Activated CD8-positive, alpha-beta T cell treated with anti-CD3 and anti-CD28 coated beads for 36 hours (primary cell): ENCODE measurements at regions not wholly inside any gene's neighbourhood (a gene's known extent, or its start where the extent isn't known, plus 50 kb on each side); places are given as distances from the start of the nearest gene placed in this dataset.

Experiments used
- ATAC-seq: fragments of 200-7000 bp; cut with Tn5 transposase; one replicate; pipeline ENCODE4 v1.10.0; 2021; ENCODE audit warnings: mild to moderate bottlenecking, moderate library complexity
- CTCF ChIA-PET: fragments of 350-600 bp; sonication (Branson Sonifier 250); formaldehyde crosslinking; loops from one replicate; lab custom pipeline; 2021; ENCODE audit warnings: antibody characterized with exemption; lab: Charles Lee
- POLR2A ChIA-PET: fragments of 350-600 bp; sonication (Branson Sonifier 250); formaldehyde crosslinking; loops from one replicate; lab custom pipeline; 2021; ENCODE audit warnings: antibody characterized with exemption; lab: Charles Lee
- DNase-seq: peaks from one replicate; pipeline ENCODE4 v3.0.0-alpha.2; 2020
- H3K27ac Mint-ChIP-seq: one replicate; pipeline ENCODE4 v1.8.0; 2021; ENCODE audit warnings: mild to moderate bottlenecking, mixed read lengths
- H3K27me3 Mint-ChIP-seq: one replicate; pipeline ENCODE4 v1.8.0; 2021; ENCODE audit warnings: mixed read lengths
- H3K36me3 Mint-ChIP-seq: one replicate; pipeline ENCODE4 v1.8.0; 2021; ENCODE audit warnings: low read depth, mixed read lengths
- H3K4me1 Mint-ChIP-seq: one replicate; pipeline ENCODE4 v1.8.0; 2021; ENCODE audit warnings: low read depth, mixed read lengths
- H3K4me3 Mint-ChIP-seq: one replicate; pipeline ENCODE4 v1.8.0; 2021; ENCODE audit warnings: mild to moderate bottlenecking, moderate library complexity, mixed read lengths
- H3K9me3 Mint-ChIP-seq: one replicate; pipeline ENCODE4 v1.8.0; 2021; ENCODE audit warnings: mixed read lengths
- intact Hi-C: fragments of 100-400 bp; cut with micrococcal nuclease; formaldehyde crosslinking; loops from one replicate; pipeline ENCODE4 v1.10.0; 2022
- TF ChIP-seq, protein P1 (sequence below): fragments of 200-600 bp; IDR thresholded peaks from one replicate; pipeline ENCODE4 v1.8.0; 2022; ENCODE audit warnings: antibody characterized with exemption, mild to moderate bottlenecking

DNA sequence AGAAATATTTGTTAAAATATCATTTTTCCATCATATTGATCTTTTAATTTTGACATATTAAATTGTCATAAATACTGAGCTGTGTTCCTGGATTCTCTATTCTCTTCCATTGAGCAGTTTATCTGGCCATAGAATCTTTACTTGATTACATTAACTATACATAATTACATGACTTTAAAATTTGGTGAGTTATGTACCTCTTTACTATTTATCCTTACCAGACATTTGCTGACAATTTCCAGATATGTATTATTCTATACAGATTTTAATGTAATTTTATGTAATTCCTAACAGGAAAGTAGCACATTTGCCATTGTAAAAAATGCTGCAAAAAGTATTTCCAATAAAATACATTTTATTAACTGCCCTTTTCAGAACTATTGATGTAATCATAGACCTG is 770.3 kb downstream of the KCTD16 start:
- no peak for DNase-seq
- Mint-ChIP-seq H3K4me1 (no peaks in the 10 kb centered on the region), H3K9me3 (peaks cover 2% of the 10 kb centered on the region)

DNA sequence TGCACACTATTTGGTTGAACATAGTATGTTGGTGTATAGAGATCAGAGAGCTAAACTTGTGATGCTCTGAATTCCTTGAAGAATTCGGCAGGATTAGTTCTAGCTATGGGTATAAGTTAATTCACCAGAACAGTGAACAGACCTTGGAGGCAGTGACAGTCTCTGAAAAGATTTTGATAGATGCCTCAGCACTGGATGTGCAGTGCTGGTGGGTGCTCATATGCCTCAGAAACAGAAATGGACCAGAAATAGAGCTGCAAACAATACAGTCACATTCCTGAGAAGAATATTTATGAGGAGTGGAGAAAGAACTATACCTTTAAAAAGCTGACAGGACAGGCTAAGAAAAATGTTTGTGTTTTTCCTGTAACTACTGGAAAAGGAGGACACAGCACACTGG is 747.7 kb downstream of the KCTD16 start:
- Mint-ChIP-seq H3K36me3 (no peaks in the 10 kb centered on the region), H3K4me3 (no peak overlapping the region), H3K27me3 (no peaks in the 10 kb centered on the region), H3K4me1 (no peaks in the 10 kb centered on the region), H3K27ac (no peak overlapping the region), H3K9me3 (peaks cover 5% of the 10 kb centered on the region)
- ATAC-seq, result no peak
- DNase-seq, result no peak
- intact Hi-C loops, result no loop called here
- TF ChIP-seq, protein P1, sequence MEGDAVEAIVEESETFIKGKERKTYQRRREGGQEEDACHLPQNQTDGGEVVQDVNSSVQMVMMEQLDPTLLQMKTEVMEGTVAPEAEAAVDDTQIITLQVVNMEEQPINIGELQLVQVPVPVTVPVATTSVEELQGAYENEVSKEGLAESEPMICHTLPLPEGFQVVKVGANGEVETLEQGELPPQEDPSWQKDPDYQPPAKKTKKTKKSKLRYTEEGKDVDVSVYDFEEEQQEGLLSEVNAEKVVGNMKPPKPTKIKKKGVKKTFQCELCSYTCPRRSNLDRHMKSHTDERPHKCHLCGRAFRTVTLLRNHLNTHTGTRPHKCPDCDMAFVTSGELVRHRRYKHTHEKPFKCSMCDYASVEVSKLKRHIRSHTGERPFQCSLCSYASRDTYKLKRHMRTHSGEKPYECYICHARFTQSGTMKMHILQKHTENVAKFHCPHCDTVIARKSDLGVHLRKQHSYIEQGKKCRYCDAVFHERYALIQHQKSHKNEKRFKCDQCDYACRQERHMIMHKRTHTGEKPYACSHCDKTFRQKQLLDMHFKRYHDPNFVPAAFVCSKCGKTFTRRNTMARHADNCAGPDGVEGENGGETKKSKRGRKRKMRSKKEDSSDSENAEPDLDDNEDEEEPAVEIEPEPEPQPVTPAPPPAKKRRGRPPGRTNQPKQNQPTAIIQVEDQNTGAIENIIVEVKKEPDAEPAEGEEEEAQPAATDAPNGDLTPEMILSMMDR, result no peak
- POLR2A ChIA-PET, result no interaction called here
- CTCF ChIA-PET, result no interaction called here

More for the DNA sequence above, 770.3 kb downstream of the KCTD16 start:
- H3K36me3 Mint-ChIP-seq, result no peaks in the 10 kb centered on the region
- H3K27ac Mint-ChIP-seq, result no peak overlapping the region
- TF ChIP-seq, protein P1, result no peak
- H3K27me3 Mint-ChIP-seq, result no peaks in the 10 kb centered on the region
- CTCF ChIA-PET, result no interaction called here
- intact Hi-C loops, result no loop called here
- POLR2A ChIA-PET, result no interaction called here
- no peak for ATAC-seq
- H3K4me3 Mint-ChIP-seq, result no peak overlapping the region

DNA sequence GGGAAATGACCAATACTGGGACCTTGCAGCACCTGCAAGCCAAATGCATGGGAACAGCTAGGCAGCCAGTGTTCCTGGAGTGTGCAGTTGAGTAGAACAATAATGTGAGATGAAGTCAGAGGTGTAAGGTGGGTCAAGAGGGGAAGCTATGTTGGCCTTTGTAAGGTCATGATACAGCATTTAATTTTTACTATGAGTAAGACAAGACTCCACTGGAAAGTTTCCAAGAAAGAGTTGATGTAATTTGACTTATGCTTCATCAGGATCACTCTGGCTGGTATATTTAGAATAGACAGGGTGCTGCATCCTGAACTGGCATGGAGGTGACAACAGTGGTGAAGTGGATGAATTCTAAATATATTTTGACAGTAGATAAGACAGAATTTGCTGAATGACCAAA is 744.8 kb downstream of the KCTD16 start:
- ChIA-PET POLR2A (no interaction called here), CTCF (no interaction called here)
- H3K4me1 Mint-ChIP-seq, result no peaks in the 10 kb centered on the region

DNA sequence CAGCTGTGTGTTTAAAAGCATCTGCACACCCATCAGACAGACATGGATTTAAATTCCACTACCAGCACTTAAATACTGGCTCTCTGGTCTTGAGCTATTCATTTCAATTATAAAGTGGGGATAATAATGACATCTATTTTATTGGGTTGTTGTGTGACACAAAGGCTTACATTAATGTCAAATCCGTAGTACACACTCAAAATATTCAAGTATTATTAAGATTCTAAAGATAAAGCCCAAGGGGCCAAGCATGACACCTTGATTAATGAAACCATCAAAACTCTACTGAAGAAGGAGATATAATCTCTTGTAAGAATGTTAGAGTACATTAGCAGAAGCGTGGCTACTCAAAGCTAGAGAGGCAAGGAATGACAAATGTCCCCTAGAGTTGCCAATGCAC is 743.0 kb downstream of the KCTD16 start:
- Mint-ChIP-seq H3K4me1 (no peaks in the 10 kb centered on the region), H3K9me3 (peaks cover 11% of the 10 kb centered on the region), H3K27ac (no peak overlapping the region), H3K27me3 (no peaks in the 10 kb centered on the region), H3K36me3 (no peaks in the 10 kb centered on the region), H3K4me3 (no peak overlapping the region)
- CTCF ChIA-PET, result no interaction called here
- TF ChIP-seq, protein P1, result no peak
- DNase-seq (no peak), ATAC-seq (no peak)
- intact Hi-C loops, result no loop called here
- POLR2A ChIA-PET, result no interaction called here

More for the DNA sequence above, 744.8 kb downstream of the KCTD16 start:
- no peak overlapping the region for H3K27ac Mint-ChIP-seq
- DNase-seq (no peak), ATAC-seq (no peak)
- H3K9me3 Mint-ChIP-seq, result peaks cover 10% of the 10 kb centered on the region
- H3K4me3 Mint-ChIP-seq, result no peak overlapping the region
- TF ChIP-seq, protein P1, result no peak
- no peaks in the 10 kb centered on the region for H3K27me3 Mint-ChIP-seq
- no peaks in the 10 kb centered on the region for H3K36me3 Mint-ChIP-seq
- intact Hi-C loops, result no loop called here

DNA sequence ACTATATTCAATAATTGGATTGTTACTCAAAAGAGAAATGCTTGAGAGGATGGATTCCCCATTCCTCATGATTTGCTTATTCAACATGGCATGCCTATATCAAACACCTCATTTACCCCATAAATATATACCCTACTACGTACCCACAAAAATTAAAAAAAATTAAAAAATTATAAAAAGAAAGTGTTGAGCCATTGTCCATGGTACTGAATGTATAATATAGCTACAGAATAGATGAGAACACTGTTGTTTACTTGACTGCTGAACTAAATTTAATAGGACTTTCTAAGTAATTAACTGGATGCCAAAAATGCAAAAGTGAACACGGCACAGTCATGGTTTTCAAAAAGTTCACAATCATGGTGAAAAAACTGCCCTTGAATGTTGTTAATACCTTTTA is 725.8 kb downstream of the KCTD16 start:
- CTCF ChIA-PET, result no interaction called here
- Mint-ChIP-seq H3K9me3 (peaks cover 13% of the 10 kb centered on the region), H3K4me1 (no peaks in the 10 kb centered on the region), H3K4me3 (no peak overlapping the region), H3K27ac (no peak overlapping the region), H3K27me3 (no peaks in the 10 kb centered on the region), H3K36me3 (no peaks in the 10 kb centered on the region)
- no peak for DNase-seq
- intact Hi-C loops, result no loop called here
- TF ChIP-seq, protein P1, result no peak
- no peak for ATAC-seq
- POLR2A ChIA-PET, result no interaction called here
